GM19025 (cell line): ENCODE measurements at regions not wholly inside any gene's neighbourhood (a gene's known extent, or its start where the extent isn't known, plus 50 kb on each side); places are given as distances from the start of the nearest gene placed in this dataset.
"Not testable (repeated sequence)": the region's sequence is repeated elsewhere in the genome, so short reads cannot be mapped to it uniquely, and the experiment has no call there.

Source experiments
- ATAC-seq: cut with Tn5 transposase; IDR thresholded peaks from one replicate; pipeline ENCODE4 v1.9.1; 2021; ENCODE audit warnings: mild to moderate bottlenecking, low read depth, moderate library complexity; ENCODE audit not compliant: unreplicated experiment

GRCh38 chr10:33676606-33677339 lies 342.3 kb upstream of the NRP1 start:
- no peak for ATAC-seq

DNA sequence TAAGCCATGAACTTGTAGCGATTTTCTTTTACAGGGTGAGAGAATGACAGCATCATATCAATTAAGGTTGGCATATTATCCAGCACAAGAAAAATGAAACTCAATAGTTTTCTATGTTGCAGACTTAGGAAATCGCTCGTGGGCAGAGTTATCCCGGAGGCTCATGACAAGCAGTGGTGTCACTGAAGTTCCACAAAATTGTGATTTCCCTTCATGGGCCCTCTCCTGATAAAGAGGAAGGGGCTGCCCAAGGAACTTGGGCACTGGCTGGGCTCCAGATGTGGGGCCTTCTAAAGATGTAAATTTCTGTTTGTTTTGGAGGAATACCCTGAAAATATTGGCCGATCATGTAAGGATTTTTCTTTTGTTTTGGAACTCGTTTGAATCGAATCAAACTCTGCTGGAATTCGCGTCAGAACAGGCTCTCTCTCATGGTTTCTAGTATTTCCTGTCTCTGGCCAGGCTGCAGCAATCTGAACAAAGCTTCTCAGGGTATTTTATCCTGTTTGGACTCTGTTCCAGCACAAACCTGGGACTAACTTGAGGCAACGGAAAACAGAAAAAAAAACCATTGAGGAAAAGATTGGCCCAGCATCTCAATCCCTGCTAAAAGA lies 340.6 kb upstream of the NRP1 start:
- no peak for ATAC-seq

- no peak for ATAC-seq
These were observed 340.0 kb upstream of the NRP1 start for GRCh38 chr10:33674491-33674890.

- no peak for ATAC-seq
These were observed 339.5 kb upstream of the NRP1 start for GRCh38 chr10:33673839-33674415.

GRCh38 chr10:33669904-33670303 lies 335.4 kb upstream of the NRP1 start:
- no peak for ATAC-seq

- no peak for ATAC-seq
These were observed 332.4 kb upstream of the NRP1 start for GRCh38 chr10:33666686-33667480.

DNA sequence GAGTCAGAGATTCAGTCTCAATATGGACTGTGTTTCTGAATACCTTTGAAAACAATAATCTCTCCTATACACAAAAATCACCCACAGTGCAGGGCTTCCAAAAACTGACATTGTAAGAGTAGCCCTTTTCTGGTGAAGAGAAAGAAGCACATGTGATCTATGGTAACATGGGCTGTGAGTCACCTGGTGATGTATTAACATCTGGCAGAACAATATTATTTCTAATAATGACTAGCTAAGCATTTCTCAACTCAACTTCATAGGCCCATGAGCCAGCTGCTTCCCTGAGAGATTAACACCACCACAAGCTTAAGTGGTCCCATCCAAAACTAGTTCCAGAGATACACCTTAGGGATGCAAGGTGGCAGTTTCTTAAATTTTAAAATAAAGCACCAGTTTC lies 331.0 kb upstream of the NRP1 start:
- no peak for ATAC-seq

GRCh38 chr10:33664070-33664469 lies 329.6 kb upstream of the NRP1 start:
- ATAC-seq, result no peak

GRCh38 chr10:33661580-33662336 lies 327.3 kb upstream of the NRP1 start:
- no peak for ATAC-seq

DNA sequence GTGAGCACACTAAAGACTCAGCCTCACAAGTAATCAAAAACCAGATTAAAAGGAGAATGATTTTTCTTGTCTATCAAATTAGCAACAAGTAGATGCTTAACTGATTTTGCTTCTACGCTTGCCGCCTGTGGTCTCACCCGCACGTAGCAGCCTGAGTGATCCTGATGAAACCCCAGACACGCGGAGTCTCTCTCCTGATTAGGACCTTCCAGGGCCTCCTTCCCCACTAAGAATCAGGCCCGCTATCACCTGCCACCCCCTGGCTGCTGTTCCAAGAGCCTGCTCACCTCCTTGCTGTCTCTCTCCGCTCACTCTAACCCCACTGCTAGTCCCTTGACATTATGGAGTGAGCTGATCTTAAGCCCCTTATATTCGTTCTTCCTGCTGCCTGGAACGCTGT lies 325.9 kb upstream of the NRP1 start:
- ATAC-seq, result no peak

GRCh38 chr10:33657913-33658312 lies 323.4 kb upstream of the NRP1 start:
- no peak for ATAC-seq

DNA sequence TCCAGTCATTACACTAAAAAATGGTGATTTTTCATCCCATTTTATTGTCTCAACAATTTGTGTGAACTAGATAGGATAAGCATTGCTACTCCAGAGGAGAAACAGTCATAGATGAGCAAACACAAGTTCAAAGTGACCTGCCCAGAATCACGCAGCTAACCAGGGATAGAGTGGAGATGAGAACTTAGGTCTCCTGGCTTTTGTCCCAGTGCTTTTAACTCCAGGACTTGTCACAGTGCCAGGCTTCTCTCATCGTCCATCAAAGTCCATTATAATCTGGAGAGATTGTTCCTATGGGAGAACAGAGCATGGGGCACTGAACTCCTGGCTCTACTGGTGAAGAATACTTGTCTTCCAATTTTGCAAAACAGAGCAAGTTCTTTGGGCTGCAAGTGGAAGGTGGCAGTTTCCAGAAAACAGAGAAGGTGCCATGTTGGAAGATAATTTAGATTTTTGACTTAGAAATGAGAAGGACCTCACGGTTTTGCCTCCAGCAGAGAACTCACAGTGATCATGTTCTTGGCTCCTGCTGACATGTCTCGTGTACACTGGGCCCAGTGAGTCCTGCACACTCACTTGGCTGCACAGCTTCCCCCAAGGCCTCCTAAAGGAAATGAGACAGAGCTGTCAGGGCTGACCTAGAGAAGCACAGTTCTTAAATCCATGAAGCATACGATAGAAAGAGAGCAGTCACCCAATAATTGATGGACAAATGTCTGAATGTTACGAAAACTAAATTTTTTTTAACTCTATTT lies 322.9 kb upstream of the NRP1 start:
- no peak for ATAC-seq

- ATAC-seq, result no peak
These were observed 321.5 kb upstream of the NRP1 start for GRCh38 chr10:33655921-33656320.

- no peak for ATAC-seq
These were observed 320.8 kb upstream of the NRP1 start for GRCh38 chr10:33655165-33655815.

DNA sequence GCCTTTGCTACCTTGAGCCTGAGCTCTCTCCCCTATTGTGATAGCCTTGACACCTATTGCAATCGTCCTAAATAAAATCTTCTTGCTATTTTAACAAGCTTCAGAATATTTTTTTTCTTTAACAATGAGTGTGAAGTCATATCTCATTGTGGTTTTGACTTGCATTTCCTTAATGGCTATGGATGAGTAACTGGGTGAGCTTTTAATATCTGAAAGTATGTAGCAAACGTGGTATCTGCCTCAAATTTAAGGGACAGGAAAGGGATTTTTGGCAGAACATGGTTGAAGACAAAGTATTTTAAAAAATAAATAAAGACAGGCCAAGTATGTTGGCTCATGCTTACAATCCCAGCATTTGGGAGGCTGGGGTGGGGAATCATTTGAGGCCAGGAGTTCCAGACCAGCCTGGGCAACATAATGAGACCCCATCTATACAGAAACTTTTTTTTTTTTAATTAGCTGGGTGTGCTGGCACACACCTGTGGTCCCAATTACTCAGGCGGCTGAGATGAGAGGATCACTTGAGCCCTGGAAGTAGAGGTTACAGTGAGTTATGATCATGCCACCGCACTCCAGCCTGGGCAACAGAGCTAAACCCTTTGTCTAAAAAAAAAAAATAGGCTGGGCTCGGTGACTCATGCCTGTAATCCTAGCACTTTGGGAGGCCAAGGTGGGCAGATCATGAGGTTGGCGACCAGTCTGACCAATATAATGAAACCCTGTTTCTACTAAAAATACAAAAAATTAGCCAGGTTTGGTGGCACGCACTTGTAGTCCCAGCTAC lies 319.3 kb upstream of the NRP1 start:
- ATAC-seq, result no peak

GRCh38 chr10:33652870-33653269 lies 318.4 kb upstream of the NRP1 start:
- ATAC-seq, result no peak

GRCh38 chr10:33650131-33650530 lies 315.7 kb upstream of the NRP1 start:
- ATAC-seq, result not testable (repeated sequence)

- ATAC-seq, result no peak
These were observed 308.6 kb upstream of the NRP1 start for GRCh38 chr10:33643042-33643441.

- ATAC-seq, result no peak
These were observed 304.4 kb upstream of the NRP1 start for GRCh38 chr10:33638891-33639290.
